Coronary artery (tissue), 2 donors: ENCODE measurements at regions not wholly inside any gene's neighbourhood (a gene's known extent, or its start where the extent isn't known, plus 50 kb on each side); places are given as distances from the start of the nearest gene placed in this dataset.

Experiments used
- DNase-seq: peaks from one replicate; pipeline ENCODE4 v3.0.0-alpha.2; 2017; ENCODE audit warnings: low spot score
- H3K27ac ChIP-seq, 2 donors: fragments of 200-600 bp; sonication (generic); one replicate each; pipeline ENCODE4 v1.5.1; 2016 to 2019
- H3K4me3 ChIP-seq: fragments of 200-600 bp; sonication (generic); 2 replicates; pipeline ENCODE4 v1.5.1; 2016; ENCODE audit warnings: mild to moderate bottlenecking, moderate library complexity
- TF ChIP-seq, protein P1 (sequence below): fragments of 200-600 bp; sonication (generic); IDR thresholded peaks from one replicate; pipeline ENCODE4 v1.5.1; 2019; ENCODE audit warnings: antibody characterized with exemption

DNA sequence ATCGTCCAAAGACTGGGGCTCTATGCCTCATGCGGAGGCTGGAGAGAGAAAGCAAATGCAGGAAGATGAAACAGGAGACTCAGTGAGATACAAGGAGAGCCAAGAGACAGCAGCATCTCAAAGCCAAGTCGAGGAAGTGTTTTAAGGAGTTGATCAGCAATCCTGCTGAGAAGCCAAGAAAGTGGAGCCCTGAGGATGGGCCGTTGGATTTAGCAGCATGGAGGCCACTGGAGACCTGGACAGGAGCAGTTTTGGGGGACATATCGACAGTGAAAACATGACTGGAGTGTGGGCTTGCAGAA, 107.4 kb upstream of the ZBTB40 start:
- H3K4me3 ChIP-seq = no peak overlapping the region
- TF ChIP-seq, protein P1, sequence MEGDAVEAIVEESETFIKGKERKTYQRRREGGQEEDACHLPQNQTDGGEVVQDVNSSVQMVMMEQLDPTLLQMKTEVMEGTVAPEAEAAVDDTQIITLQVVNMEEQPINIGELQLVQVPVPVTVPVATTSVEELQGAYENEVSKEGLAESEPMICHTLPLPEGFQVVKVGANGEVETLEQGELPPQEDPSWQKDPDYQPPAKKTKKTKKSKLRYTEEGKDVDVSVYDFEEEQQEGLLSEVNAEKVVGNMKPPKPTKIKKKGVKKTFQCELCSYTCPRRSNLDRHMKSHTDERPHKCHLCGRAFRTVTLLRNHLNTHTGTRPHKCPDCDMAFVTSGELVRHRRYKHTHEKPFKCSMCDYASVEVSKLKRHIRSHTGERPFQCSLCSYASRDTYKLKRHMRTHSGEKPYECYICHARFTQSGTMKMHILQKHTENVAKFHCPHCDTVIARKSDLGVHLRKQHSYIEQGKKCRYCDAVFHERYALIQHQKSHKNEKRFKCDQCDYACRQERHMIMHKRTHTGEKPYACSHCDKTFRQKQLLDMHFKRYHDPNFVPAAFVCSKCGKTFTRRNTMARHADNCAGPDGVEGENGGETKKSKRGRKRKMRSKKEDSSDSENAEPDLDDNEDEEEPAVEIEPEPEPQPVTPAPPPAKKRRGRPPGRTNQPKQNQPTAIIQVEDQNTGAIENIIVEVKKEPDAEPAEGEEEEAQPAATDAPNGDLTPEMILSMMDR = no peak
- no peak for DNase-seq
- H3K27ac ChIP-seq = no peak overlapping the region

DNA sequence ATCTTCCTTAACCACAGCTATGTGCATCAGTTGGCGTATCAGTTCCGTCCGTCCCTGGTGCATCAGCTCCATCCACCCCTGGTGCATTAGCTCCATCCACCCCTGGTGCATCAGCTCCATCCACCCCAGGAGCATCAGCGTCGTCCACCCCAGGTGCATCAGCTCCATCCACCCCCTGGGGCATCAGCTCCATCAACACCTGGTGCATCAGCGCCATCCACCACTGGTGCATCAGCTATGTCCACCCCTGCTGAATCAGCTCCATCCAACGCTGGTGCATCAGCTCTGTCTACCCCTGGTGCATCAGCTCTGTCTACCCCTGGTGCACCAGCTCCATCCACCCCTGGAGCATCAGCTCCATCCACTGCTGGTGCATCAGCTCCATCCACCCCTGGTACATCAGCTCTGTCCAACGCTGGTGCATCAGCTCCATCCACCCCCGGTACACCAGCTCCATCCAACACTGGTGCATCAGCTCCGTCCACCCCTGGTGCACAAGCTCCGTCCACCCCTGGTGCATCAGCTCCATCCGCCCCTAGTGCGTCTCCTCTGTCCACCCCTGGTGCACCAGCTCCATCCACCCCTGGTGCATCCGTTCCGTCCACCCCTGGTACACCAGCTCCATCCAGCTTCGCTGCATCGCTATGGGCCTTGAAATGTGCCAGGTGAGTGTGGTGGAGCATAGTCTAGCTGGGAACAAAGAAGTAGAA, 106.6 kb upstream of the ZBTB40 start:
- no peak overlapping the region for H3K27ac ChIP-seq
- no peak for DNase-seq

DNA sequence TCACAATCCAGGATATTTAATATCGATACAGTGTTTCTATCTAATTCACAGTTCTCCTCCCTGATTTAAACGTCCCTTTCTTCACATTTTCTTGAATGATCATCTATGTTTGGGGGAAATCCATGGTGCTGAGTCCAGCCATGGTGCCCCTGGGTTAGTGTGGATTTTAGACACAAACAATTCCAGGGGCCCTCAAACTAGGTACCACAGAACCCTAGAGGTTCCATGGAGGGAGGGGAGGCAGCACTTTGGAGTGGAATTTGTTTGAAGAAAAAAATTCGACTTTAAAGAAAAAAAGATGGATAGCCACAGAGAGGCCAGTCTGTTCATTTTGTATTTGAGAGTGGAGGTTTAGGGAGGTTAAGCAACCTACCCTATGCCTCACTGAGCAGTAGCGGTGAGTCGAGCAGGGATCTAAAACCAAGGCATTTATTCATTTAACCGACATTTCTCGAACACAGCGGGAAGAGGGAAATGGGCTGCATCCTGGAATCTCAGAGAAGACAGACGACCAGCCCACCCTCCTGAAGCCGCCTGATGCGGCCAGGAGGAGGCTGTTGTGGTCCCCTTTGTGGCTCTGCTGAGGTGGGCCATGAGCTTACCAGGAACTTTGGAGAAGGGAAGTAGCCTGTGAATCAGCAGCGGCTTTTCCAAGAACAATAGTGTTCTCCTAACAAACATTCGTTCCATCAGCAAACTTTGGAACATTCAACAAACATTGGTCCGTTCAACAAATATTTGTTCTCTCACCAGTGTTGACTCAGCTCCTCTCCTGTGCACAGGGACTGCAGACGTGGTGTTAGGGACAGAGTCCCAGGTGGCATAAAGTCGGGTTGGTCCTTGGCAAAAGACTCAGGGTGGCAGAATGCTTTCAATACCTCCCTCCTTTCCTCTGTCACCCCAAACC, 103.5 kb upstream of the ZBTB40 start:
- Histone ChIP-seq H3K4me3 (no peak overlapping the region), H3K27ac (no peak overlapping the region)
- no peak for DNase-seq
- TF ChIP-seq, protein P1 = no peak

More for the DNA sequence above, 106.6 kb upstream of the ZBTB40 start:
- TF ChIP-seq, protein P1 = no peak
- no peak overlapping the region for H3K4me3 ChIP-seq

DNA sequence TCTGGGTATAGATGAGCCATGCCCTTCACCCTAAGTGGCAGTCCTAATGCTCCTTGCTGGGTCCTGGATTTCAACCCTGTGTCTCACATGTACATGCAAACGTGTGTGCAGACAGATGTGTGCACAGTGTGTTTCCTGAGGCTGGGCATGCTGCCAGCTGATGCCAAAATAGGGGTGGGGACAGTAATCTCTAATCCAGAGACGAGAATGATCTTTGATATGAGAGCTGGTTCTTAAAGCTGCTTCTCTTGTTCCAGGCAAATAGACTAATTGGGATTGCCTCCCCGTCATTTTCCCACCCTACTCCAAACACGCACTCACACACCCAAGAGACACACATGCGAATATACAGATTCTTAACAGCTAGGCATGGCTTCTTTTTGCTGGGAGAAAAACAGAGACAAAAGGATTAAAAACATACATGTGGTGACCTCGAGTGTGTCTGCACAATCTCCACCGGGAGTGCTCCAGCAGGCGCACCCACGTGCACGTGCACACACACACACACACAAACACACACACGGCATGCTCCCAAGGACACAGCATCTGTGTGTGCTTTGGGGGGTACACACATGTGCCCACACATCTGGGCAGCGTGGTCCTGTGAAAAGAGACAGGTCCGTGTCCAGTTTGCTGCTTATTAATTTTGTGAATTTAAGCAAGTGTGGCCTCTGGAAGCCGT, 102.1 kb upstream of the ZBTB40 start:
- Histone ChIP-seq H3K27ac (no peak overlapping the region), H3K4me3 (no peak overlapping the region)
- no peak for DNase-seq
- TF ChIP-seq, protein P1 = no peak

DNA sequence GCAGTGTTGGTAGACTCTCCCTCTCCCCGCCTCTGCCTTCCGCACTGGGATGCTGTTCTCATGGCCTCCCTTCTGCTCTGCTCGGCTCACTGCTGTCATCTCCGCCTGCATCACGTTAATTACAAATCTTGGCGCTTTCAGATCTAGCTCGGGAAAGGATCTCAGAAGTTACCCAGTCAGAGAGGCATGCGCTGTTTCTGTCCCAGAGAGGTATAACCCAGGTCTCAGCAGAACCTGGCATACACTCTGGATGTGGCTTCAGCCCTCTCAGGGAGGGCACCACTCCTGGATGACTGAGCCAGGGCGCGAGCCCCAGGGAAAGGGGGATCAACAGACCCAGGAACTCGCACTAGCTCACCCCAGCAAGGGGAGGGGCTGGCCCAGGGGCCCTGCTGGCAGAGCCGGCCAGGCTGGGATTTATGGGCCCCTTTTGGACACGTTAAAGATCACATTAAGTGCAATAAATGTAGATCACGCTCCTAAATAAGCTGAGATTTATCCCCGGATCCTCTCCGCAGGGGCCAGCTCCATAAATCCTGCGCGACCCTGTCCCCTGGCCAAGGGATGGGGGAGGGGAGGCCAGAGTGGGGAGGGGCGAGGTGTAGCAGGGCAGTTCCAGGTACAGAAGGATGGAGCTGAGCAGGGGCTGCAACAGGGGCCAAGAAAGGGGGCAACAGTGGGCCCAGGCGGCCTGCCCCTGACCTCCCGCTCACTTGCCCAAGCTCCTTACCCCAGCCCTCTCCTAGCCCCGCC, 101.3 kb upstream of the ZBTB40 start:
- TF ChIP-seq, protein P1 = no peak

DNA sequence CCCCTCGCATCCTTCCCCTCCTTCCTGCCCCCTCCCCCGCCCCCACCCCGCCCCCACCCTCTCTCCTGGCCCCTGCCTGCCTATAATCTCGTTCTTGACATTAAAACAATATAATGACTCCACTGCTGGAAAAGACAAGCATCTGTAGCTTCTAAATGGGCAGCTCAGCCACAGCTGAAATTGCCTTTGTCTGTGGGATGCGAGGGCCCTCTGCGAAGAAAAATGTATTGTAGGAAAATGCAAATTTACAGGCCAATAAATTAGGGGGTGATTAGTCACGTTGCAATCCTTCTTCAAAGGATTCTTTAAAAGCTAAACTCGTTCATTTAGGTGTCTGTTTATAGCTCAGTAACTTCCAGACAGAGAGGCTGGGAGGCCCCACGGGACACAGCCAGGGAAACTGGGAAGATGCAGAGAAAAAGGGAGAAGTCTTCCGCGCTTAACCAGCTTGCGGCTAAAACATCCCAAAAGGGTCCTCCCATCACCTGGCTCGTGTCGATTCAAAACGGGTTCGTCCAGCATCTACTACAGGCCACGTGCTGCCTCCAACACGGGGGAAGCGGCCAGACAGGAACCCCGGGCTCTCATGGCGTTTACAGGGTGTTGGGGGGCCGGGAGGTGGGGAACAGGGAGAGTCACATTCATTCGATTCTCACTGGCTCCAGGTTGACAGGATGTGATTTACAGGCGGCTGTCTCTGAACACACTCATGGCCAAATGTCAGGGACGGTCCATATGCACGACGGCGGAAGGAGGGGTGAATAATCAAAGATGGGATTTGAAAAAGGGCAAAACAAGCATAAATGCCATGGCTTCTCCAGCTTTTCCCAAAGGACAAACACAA, 100.5 kb upstream of the ZBTB40 start:
- Histone ChIP-seq H3K4me3 (no peak overlapping the region), H3K27ac (no peak overlapping the region)
- TF ChIP-seq, protein P1 = no peak
- DNase-seq = no peak

More for the DNA sequence above, 101.3 kb upstream of the ZBTB40 start:
- DNase-seq = no peak
- Histone ChIP-seq H3K4me3 (no peak overlapping the region), H3K27ac (no peak overlapping the region)
